ENCODE measurements at regions not wholly inside any gene's neighbourhood (a gene's known extent, or its start where the extent isn't known, plus 50 kb on each side); places are given as distances from the start of the nearest gene placed in this dataset.

- TF ChIP-seq CTCF (IDR thresholded peaks at IDR 0.05; ENCODE audit: insufficient read depth, low read length, poor library complexity, severe bottlenecking) (no peak), EZH2phosphoT487 (conservative IDR thresholded peaks at IDR 0.05; ENCODE audit: low read length) (no peak)
Observed at GRCh38 chr6:15148356-15148946, 97.4 kb upstream of the JARID2 start.
